MCF 10A (cell line): ENCODE measurements at regions not wholly inside any gene's neighbourhood (a gene's known extent, or its start where the extent isn't known, plus 50 kb on each side); places are given as distances from the start of the nearest gene placed in this dataset.

Experiments used
- BruUV-seq: library from RNA; stranded (reverse); fragments of 400-500 nt; replicated peaks from 2 replicates; lab custom pipeline; 2021; lab: Mats Ljungman, UMichigan
- CTCF ChIA-PET: fragments of 300-600 bp; sonication (Branson Sonifier 250); formaldehyde crosslinking; extraction: SDS; loops from one replicate; lab custom pipeline; 2021; ENCODE audit warnings: antibody characterized with exemption, inconsistent platforms; lab: Yijun Ruan, JAX
- POLR2A ChIA-PET: fragments of 300-600, 350-650 bp; sonication (Branson Sonifier 250); formaldehyde crosslinking; extraction: SDS; loops from one replicate; lab custom pipeline; 2020; ENCODE audit warnings: antibody characterized with exemption, inconsistent platforms; lab: Yijun Ruan, JAX
- DNase-seq: peaks from one replicate; pipeline ENCODE4 v3.0.0-alpha.2; 2018; ENCODE audit not compliant: unreplicated experiment
- H3K27ac Mint-ChIP-seq: one replicate; pipeline ENCODE4 v1.8.0; 2022; ENCODE audit warnings: mild to moderate bottlenecking, low read depth, mixed read lengths; ENCODE audit not compliant: unreplicated experiment
- H3K27me3 Mint-ChIP-seq: one replicate; pipeline ENCODE4 v1.8.0; 2022; ENCODE audit warnings: mixed read lengths; ENCODE audit not compliant: insufficient read depth, unreplicated experiment
- H3K36me3 Mint-ChIP-seq: one replicate; pipeline ENCODE4 v1.8.0; 2022; ENCODE audit warnings: mild to moderate bottlenecking, moderate library complexity, mixed read lengths; ENCODE audit not compliant: insufficient read depth, unreplicated experiment
- H3K4me1 Mint-ChIP-seq: one replicate; pipeline ENCODE4 v1.8.0; 2022; ENCODE audit warnings: mixed read lengths; ENCODE audit not compliant: insufficient read depth, unreplicated experiment
- H3K4me3 Mint-ChIP-seq: one replicate; pipeline ENCODE4 v1.8.0; 2022; ENCODE audit warnings: mild to moderate bottlenecking, moderate library complexity, mixed read lengths; ENCODE audit not compliant: unreplicated experiment
- H3K9me3 Mint-ChIP-seq: one replicate; pipeline ENCODE4 v1.8.0; 2022; ENCODE audit warnings: mixed read lengths; ENCODE audit not compliant: unreplicated experiment
- intact Hi-C: fragments of 100-400 bp; cut with micrococcal nuclease; formaldehyde crosslinking; loops from 2 replicates; pipeline ENCODE4 v1.14.1; 2022
- TF ChIP-seq, protein P1 (sequence below): fragments of 200-600 bp; IDR thresholded peaks from one replicate; pipeline ENCODE4 v1.8.0; 2022; ENCODE audit warnings: antibody characterized with exemption, mild to moderate bottlenecking; ENCODE audit not compliant: unreplicated experiment

DNA sequence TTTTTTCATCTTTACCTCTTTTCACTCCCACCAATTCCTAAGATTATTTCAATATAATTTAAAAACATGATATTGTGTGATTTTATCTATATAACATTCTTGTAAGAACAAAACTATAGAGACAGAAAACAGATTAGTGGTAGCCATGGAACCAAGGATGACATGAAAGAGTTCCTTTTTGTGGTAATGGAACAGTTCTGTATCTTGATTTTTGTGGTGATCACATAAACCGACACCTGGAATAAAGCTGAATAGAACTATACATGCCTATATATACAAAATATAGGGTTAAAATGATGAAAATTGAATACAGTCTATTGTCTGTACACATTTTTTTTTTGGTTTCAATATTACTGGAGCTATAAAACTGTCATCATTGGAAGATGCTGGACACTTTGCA is 945.4 kb downstream of the SI start:
- no peak overlapping the region for H3K4me3 Mint-ChIP-seq
- TF ChIP-seq, protein P1, sequence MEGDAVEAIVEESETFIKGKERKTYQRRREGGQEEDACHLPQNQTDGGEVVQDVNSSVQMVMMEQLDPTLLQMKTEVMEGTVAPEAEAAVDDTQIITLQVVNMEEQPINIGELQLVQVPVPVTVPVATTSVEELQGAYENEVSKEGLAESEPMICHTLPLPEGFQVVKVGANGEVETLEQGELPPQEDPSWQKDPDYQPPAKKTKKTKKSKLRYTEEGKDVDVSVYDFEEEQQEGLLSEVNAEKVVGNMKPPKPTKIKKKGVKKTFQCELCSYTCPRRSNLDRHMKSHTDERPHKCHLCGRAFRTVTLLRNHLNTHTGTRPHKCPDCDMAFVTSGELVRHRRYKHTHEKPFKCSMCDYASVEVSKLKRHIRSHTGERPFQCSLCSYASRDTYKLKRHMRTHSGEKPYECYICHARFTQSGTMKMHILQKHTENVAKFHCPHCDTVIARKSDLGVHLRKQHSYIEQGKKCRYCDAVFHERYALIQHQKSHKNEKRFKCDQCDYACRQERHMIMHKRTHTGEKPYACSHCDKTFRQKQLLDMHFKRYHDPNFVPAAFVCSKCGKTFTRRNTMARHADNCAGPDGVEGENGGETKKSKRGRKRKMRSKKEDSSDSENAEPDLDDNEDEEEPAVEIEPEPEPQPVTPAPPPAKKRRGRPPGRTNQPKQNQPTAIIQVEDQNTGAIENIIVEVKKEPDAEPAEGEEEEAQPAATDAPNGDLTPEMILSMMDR = no peak
- no TSS peak for BruUV-seq

DNA sequence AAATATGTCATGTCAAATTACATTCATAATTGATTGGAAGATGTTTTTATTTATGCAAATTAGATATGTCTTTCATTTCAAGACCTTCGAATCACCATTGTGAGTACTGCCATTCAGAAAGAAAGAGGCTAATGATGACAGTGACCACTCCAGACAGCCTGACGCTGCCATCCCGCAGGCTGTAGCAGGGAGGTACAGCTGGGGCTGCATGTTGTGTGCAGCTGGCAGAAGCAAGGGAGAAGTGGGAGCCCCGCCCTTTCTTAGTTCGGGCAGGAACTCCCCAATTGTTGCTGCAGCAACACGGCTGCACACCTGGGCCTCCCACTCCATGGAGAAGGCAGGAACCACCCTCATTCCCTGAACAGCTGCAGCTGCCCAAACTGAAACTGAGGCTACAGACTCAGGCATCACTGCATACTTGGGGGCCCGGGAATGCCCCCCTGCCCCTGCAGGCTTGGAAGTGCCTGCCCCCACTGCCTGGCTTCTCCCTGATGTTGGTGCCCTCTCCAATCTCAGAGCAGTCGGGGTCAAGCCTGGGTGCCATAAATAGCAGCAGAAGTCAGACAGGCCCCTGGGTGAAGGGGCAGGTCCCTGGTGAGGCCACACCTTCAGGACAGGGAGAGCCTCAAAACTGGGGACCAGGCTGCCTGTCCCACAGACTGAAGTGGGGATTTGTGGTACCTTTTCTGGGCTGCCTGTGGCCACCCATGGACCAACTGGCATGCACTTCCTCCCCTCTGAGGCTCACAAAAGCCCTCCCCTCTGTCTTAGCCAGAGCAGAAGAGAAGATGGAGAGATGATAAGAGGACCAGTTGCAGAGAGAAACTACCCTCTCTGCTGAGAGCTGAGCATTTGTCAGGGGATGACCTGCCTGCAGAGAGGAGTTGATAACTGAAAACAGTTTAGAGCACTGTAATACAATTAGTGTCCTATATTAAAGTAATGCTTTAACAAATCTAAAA is 964.6 kb downstream of the SI start:
- intact Hi-C loops = no loop called here
- ChIA-PET CTCF (no interaction called here), POLR2A (no interaction called here)
- Mint-ChIP-seq H3K27me3 (no peaks in the 10 kb centered on the region), H3K9me3 (peaks cover 11% of the 10 kb centered on the region), H3K27ac (no peak overlapping the region), H3K4me1 (no peaks in the 10 kb centered on the region), H3K36me3 (peaks cover 6% of the 10 kb centered on the region), H3K4me3 (no peak overlapping the region)
- TF ChIP-seq, protein P1 = no peak
- BruUV-seq = no TSS peak
- DNase-seq = no peak

More for the DNA sequence above, 945.4 kb downstream of the SI start:
- no peak for DNase-seq
- ChIA-PET POLR2A (no interaction called here), CTCF (interaction anchor here (0.5 kb wide), 1 partner anchor 23 kb away, joined by 3 read pairs; no protein-coding TSS in a partner anchor)
- H3K4me1 Mint-ChIP-seq = no peaks in the 10 kb centered on the region
- no peaks in the 10 kb centered on the region for H3K27me3 Mint-ChIP-seq
- H3K36me3 Mint-ChIP-seq = no peaks in the 10 kb centered on the region
- H3K27ac Mint-ChIP-seq = no peak overlapping the region
- intact Hi-C loops = no loop called here
- no peaks in the 10 kb centered on the region for H3K9me3 Mint-ChIP-seq

DNA sequence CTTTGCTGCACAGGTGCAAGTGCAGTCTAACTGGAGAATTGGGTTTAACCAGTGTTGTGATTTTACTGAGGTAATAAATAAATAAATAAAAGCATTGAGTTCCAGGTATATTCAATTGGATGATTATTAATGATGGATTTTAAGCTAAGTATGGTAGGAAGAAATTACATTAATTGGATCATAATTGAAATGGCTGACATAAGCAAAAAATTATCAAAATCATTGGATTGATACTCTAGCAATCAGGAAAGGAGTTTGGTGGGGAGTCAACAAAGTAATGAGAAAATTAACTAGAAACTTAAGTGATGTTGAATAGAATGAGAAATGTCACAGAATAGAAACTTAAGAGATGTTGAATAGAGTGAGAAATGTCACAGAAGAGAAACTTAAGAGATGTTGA is 981.9 kb downstream of the SI start:
- Mint-ChIP-seq H3K4me1 (no peaks in the 10 kb centered on the region), H3K27me3 (no peaks in the 10 kb centered on the region), H3K36me3 (no peaks in the 10 kb centered on the region), H3K27ac (no peak overlapping the region), H3K9me3 (peaks cover 6% of the 10 kb centered on the region), H3K4me3 (no peak overlapping the region)
- intact Hi-C loops = no loop called here
- BruUV-seq = no TSS peak
- CTCF ChIA-PET = interaction anchor here (1.0 kb wide), 1 partner anchor 15 kb away, joined by 3 read pairs; no protein-coding TSS in a partner anchor
- TF ChIP-seq, protein P1 = no peak
- no peak for DNase-seq
- POLR2A ChIA-PET = no interaction called here

GRCh38 chr3:164095949-164096348 is 982.3 kb downstream of the SI start:
- intact Hi-C loops = no loop called here
- no peaks in the 10 kb centered on the region for H3K36me3 Mint-ChIP-seq
- H3K27ac Mint-ChIP-seq = no peak overlapping the region
- no peak for DNase-seq
- no peak overlapping the region for H3K4me3 Mint-ChIP-seq
- BruUV-seq = no TSS peak
- no peaks in the 10 kb centered on the region for H3K27me3 Mint-ChIP-seq
- no peaks in the 10 kb centered on the region for H3K4me1 Mint-ChIP-seq
- POLR2A ChIA-PET = no interaction called here
- CTCF ChIA-PET = interaction anchor here (1.0 kb wide), 1 partner anchor 16 kb away, joined by 3 read pairs; no protein-coding TSS in a partner anchor
- TF ChIP-seq, protein P1 = no peak
- H3K9me3 Mint-ChIP-seq = peaks cover 6% of the 10 kb centered on the region
